ENCODE measurements at regions not wholly inside any gene's neighbourhood (a gene's known extent, or its start where the extent isn't known, plus 50 kb on each side); places are given as distances from the start of the nearest gene placed in this dataset.
"Not testable (repeated sequence)": the region's sequence is repeated elsewhere in the genome, so short reads cannot be mapped to it uniquely, and the experiment has no call there.

DNA sequence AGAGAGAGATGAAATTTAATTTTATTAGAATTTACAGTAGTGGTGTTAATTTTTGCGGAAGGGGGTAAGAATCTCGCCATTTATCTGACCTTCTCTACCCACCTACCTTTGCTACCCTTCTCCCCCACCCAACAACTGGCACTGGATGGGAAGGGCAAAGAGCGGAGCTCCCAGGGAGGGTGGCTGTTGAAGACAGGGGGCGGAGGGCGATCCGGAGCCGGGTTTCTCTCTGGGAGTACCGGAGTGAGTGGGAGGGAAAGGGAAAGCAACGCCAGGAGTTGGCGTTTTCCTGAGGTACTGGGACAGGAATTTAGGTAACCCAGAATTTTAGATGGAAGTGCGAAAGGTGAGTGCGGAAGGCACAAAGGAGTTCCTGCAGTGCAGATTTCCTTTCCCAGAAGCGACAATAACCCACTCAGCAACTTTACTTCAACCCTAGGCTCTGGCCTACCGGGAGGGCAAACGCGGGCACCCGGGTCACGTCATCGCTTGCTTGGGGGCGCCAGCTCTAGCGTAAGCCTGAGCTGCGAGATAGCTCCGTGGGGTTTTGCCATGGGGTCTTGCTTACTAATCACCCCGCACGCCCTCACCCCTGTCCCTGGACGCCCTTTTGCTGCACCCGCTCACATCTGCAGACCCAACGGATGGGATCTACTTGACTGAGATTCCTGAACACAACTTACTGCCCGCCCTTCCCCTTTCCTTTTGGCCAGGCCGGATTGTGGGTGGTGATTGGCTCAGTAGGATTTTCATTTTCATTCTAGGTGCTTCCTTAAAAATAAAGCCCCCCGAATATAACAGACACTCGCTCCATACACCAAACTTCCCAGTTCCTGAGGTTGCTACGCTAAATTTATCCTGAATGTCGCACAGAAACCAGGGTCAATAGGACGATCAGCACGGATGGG is 413.0 kb upstream of the ESRRG start:
- H3K27ac Mint-ChIP-seq: no peak overlapping the region
- DNase-seq: no peak
- H3K9me3 Mint-ChIP-seq: peaks cover 8% of the 10 kb centered on the region
- POLR2A ChIA-PET: no interaction called here
- peaks cover 5% of the 10 kb centered on the region for H3K4me1 Mint-ChIP-seq
- H3K4me3 Mint-ChIP-seq: no peak overlapping the region
- peaks cover 11% of the 10 kb centered on the region for H3K36me3 Mint-ChIP-seq (ENCODE audit: low read depth)
- peaks cover 70% of the 10 kb centered on the region for H3K27me3 Mint-ChIP-seq
- CTCF ChIA-PET: no interaction called here

DNA sequence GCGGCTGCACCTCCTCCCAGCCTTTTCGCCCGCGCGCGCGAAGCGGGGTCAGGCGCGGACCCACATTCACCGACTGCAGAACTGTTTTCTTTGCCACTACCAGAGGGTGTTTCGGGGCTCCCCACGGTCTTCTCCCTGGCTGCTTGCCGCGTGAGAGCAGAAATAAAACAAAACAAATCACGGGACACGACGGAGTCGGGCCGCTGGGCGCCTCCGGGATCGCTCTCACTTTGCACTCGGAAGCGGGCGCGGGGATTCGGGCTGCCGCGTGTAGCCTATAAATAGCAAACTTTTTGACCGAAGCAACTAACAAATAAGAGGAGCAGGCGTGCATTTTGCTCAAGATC is 412.3 kb upstream of the ESRRG start:
- DNase-seq: no peak
- peaks cover 11% of the 10 kb centered on the region for H3K36me3 Mint-ChIP-seq (ENCODE audit: low read depth)
- H3K27me3 Mint-ChIP-seq: peaks cover 63% of the 10 kb centered on the region
- H3K9me3 Mint-ChIP-seq: peaks cover 8% of the 10 kb centered on the region
- H3K4me1 Mint-ChIP-seq: peaks cover 5% of the 10 kb centered on the region
- ChIA-PET POLR2A (no interaction called here), CTCF (no interaction called here)
- no peak overlapping the region for H3K27ac Mint-ChIP-seq
- H3K4me3 Mint-ChIP-seq: peak overlapping the region; percentile 24

DNA sequence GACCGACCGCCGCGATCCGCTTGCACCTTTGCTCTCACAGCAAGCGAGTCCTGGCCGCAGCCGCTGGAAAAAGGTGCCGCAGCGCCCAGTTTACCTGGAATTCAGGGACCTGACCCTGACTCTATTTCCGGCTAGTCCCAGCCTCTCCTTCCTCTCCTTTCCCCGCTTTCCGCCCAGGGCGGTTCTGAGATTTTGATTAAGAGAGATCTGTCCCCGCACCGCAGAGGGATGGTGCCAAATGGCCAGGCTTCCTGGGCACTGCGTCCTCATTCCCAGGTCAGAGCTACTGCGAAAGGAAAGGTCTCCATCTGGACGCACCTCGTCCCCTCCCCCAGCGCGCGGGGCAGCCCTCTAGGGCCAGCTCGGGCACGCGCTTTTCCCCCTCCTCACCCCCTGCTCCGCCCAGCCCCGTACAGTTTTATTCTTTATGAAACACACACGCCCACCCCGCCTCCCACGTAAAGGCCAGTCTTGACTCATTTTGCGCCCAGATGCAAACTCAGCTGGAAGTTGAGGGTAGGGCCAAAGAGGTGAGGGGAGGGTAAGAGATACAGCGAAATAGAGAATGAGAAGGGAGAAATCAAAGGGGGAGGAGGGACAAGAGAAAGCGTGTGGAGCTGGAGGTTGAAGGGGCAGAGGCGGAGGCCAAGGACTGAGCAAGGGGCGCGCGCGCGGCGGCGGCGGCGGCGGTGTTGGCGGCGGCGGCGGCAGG is 411.8 kb upstream of the ESRRG start:
- no peak for DNase-seq
- H3K36me3 Mint-ChIP-seq (ENCODE audit: low read depth): peaks cover 11% of the 10 kb centered on the region
- no peak overlapping the region for H3K27ac Mint-ChIP-seq
- H3K4me1 Mint-ChIP-seq: peaks cover 5% of the 10 kb centered on the region
- H3K27me3 Mint-ChIP-seq: peaks cover 59% of the 10 kb centered on the region
- POLR2A ChIA-PET: no interaction called here
- CTCF ChIA-PET: no interaction called here
- H3K9me3 Mint-ChIP-seq: peaks cover 8% of the 10 kb centered on the region
- H3K4me3 Mint-ChIP-seq: no peak overlapping the region

DNA sequence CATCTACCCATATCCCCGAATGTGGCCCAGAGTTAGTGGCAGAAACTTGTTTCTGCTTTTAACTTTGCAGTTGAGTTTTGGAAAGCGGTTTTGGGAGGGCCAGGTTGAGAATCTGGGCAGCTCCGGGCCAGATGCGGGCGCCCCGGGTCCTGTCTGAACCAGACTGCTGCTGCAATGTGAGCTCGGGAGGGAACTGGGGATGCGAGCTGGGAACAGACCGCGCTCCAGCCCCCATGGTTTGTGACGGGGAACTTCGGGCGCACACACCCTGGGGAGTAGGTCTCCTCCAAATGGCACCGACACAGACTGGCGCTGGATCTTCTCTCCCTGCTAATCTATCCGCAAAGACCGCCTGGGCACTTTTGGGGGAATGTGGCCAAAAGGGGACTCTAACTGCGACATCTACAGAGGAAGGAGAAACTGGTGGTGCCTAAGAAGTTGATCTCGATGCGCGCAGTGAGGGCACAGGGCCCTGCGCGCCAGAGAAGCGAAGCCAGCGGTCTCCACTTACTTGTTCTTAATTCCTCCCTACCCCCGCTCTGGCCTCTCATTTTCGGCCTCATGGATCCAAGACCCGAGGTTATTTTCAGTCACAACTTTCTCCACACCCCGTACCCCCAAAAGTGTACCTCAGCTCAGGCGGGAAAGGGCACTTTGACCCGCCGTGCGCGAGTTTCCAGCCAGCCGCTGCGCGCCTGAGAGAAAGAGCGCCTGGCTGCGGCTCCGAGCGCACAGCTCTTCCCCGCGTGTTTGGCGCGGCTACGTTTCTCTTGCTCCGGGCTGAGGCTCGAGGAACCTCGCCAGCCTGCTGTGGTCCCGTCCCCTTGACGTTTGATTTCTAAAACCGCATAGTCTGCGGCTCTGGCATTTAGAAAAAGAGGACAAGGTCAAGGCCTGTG is 411.0 kb upstream of the ESRRG start:
- DNase-seq: no peak
- H3K4me3 Mint-ChIP-seq: no peak overlapping the region
- peaks cover 5% of the 10 kb centered on the region for H3K4me1 Mint-ChIP-seq
- ChIA-PET POLR2A (no interaction called here), CTCF (no interaction called here)
- peaks cover 8% of the 10 kb centered on the region for H3K9me3 Mint-ChIP-seq
- H3K27ac Mint-ChIP-seq: no peak overlapping the region
- H3K36me3 Mint-ChIP-seq (ENCODE audit: low read depth): peaks cover 10% of the 10 kb centered on the region
- peaks cover 56% of the 10 kb centered on the region for H3K27me3 Mint-ChIP-seq

DNA sequence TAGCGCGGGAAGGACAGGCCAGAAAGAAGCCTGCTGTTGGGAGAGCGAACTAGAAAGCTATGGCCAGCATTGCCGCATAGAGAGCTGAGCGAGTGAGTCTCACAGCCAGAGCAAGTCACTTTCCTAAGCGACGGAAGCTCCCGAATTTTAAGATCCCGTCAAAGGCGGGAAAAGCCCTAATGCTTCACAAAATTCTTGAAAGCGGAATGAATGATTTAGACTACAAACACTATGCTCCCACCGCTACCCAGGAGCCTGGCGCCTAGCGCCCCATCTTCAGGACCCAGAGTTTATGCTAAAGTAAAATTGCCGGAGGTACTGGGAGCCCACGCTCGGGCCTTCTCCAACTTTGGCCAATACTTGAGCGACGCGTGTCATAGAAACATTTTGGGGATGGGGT is 409.9 kb upstream of the ESRRG start:
- Mint-ChIP-seq H3K27ac (no peak overlapping the region), H3K36me3 (ENCODE audit: low read depth) (no peaks in the 10 kb centered on the region), H3K4me1 (peaks cover 3% of the 10 kb centered on the region), H3K27me3 (peaks cover 45% of the 10 kb centered on the region), H3K4me3 (no peak overlapping the region), H3K9me3 (no peaks in the 10 kb centered on the region)
- DNase-seq: no peak
- CTCF ChIA-PET: no interaction called here
- POLR2A ChIA-PET: no interaction called here

DNA sequence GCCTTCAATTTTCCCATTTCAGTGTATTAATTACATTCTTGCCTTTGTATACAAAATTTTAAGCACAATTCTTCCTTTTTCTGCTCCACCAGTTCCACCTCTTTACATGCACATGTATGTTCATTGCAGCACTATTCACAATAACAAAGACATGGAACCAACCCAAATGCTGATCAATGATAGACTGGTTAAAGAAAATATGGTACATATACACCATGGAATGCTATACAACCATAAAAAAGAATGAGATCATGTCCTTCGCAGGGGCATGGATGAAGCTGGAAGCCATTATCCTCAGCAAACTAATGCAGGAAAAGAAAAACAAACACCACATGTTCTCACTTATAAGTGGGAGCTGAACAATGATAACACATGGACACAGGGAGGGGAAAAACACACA is 400.1 kb upstream of the ESRRG start:
- H3K4me3 Mint-ChIP-seq; DNase-seq; H3K27me3 Mint-ChIP-seq; H3K27ac Mint-ChIP-seq; H3K36me3 Mint-ChIP-seq (ENCODE audit: low read depth); CTCF ChIA-PET; H3K9me3 Mint-ChIP-seq; H3K4me1 Mint-ChIP-seq; POLR2A ChIA-PET: not testable (repeated sequence)

DNA sequence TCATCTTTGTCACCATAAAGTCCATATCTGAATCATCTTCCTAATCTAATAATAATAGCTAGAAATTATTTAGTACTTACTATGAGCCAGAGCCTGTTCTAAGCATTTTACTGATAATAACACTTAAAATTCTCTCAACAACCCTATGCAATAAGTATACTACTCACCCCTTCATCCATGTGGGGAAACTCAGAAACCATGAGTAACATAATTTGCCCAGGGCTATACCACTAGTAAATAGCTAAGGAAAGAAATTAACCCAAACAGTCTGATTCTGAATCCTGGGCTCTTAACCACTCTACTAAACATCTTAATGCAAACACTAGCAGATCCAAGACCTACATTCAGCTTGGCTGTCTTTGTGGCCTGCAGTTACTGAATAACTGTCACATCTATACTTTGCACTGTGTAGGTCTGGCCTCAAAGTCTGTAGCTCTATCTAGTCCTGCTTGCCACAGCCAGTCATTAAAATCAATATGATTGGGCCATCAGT is 394.8 kb upstream of the ESRRG start:
- no peak for DNase-seq
- H3K4me1 Mint-ChIP-seq: no peaks in the 10 kb centered on the region
- POLR2A ChIA-PET: no interaction called here
- H3K4me3 Mint-ChIP-seq: no peak overlapping the region
- H3K36me3 Mint-ChIP-seq (ENCODE audit: low read depth): no peaks in the 10 kb centered on the region
- no peaks in the 10 kb centered on the region for H3K9me3 Mint-ChIP-seq
- no peak overlapping the region for H3K27ac Mint-ChIP-seq
- H3K27me3 Mint-ChIP-seq: no peaks in the 10 kb centered on the region
- CTCF ChIA-PET: no interaction called here

DNA sequence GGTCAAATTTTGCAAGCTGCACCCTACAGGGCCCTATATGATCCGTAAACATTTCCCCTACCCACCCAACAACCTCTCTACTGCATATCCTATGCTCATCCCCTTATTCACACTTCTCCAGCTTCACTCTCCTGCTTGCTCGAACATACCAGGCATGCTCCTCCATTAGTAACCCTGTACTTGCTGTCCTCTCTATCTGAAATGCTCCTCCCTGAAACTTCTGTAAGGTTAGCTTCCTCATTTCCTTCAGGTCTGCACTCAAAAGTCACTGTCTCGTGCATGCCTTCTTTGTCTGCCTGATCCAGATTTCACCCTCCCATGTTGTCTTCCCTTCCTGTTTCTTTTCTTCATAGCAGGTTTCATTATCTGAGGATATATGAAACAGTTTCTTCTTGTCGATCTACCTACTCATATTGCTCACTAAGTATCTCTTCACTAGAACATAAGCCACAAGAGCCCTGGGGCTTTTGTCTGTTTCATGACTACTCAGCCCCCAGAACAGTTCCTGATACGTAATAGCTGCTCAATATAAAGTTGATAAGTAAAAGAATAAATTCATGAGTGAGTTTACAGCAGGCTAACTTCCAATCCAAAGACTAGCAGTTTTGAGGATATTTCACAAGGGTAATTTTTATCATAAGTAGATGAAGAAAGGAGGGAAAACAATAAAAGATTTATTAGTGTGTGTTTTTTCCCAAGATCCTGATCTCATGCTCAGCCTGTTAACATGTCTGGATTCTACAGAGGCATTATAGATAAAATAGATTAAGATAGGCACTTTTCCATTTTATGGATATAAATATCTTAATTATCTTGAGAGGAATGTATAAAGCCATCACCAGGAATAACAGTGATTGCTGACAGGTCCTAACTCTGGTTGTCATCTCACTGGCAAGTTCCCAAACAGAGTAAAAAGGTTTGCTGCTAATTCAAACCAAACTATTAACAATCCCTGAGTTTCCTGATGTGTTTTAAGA is 392.5 kb upstream of the ESRRG start:
- no peaks in the 10 kb centered on the region for H3K27me3 Mint-ChIP-seq
- no peak for DNase-seq
- H3K4me3 Mint-ChIP-seq: no peak overlapping the region
- CTCF ChIA-PET: no interaction called here
- H3K4me1 Mint-ChIP-seq: no peaks in the 10 kb centered on the region
- H3K36me3 Mint-ChIP-seq (ENCODE audit: low read depth): no peaks in the 10 kb centered on the region
- no peak overlapping the region for H3K27ac Mint-ChIP-seq
- POLR2A ChIA-PET: no interaction called here
- H3K9me3 Mint-ChIP-seq: no peaks in the 10 kb centered on the region

DNA sequence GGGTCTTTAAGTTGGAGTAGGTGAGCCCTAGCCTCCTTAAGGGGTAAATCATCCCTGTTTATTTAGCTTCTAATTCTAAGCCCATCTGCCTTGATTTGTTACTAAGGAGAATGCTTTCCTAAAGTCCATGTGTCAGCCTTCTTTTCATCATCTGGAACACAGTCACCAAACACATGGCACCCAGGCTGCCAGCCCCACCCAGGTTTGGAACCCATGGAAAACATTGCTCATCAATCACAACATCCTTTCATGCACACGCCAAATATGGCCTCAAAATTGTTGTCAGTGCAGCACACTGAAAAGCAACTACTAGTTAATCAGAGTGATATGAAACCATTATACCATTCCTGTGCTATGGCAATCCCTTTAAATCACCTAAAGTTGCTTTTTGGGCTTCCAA is 386.7 kb upstream of the ESRRG start:
- H3K9me3 Mint-ChIP-seq: no peaks in the 10 kb centered on the region
- no peak overlapping the region for H3K4me3 Mint-ChIP-seq
- CTCF ChIA-PET: no interaction called here
- no peaks in the 10 kb centered on the region for H3K27me3 Mint-ChIP-seq
- DNase-seq: no peak
- no peaks in the 10 kb centered on the region for H3K4me1 Mint-ChIP-seq
- H3K36me3 Mint-ChIP-seq (ENCODE audit: low read depth): no peaks in the 10 kb centered on the region
- POLR2A ChIA-PET: no interaction called here
- H3K27ac Mint-ChIP-seq: no peak overlapping the region

DNA sequence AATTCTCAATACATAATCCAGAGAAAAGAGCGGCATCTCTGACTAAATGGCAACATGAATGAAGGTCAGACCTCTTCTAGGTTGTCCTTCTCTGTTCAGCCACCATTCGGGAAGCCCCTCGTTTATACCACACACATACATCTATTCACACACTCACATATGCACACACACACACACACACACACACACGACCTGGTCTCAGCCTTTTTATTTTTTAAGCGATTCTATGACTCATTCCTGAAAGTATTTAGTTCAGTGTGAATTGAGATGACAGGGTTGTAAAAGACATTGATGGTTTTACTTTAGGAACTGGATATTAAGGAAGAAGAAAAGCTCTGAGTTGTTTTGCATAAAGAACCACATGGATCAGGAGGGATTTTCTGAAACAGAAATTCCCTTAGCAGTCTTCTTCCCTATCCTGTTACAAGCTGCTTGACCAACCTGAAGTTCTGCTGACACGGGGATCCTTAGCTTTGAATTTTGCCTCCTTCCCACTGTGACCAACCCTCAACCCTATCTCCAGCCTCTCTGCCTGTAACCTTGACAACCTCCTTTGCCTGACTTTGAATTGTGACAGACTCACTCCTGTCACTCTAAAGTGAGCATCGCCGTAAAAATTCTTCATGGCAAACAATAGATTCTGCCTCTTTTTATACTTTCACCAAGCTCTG is 383.1 kb upstream of the ESRRG start:
- no peak overlapping the region for H3K4me3 Mint-ChIP-seq
- H3K36me3 Mint-ChIP-seq (ENCODE audit: low read depth): no peaks in the 10 kb centered on the region
- no peak overlapping the region for H3K27ac Mint-ChIP-seq
- no peaks in the 10 kb centered on the region for H3K4me1 Mint-ChIP-seq
- no peaks in the 10 kb centered on the region for H3K27me3 Mint-ChIP-seq
- POLR2A ChIA-PET: no interaction called here
- no peaks in the 10 kb centered on the region for H3K9me3 Mint-ChIP-seq
- no peak for DNase-seq
- CTCF ChIA-PET: no interaction called here

GRCh38 chr1:217105437-217105836 is 382.2 kb upstream of the ESRRG start:
- POLR2A ChIA-PET: no interaction called here
- CTCF ChIA-PET: no interaction called here
- H3K4me1 Mint-ChIP-seq: no peaks in the 10 kb centered on the region

GRCh38 chr1:217097819-217098218 is 374.6 kb upstream of the ESRRG start:
- no peaks in the 10 kb centered on the region for H3K36me3 Mint-ChIP-seq (ENCODE audit: low read depth)
- no peak overlapping the region for H3K27ac Mint-ChIP-seq
- H3K4me1 Mint-ChIP-seq: no peaks in the 10 kb centered on the region
- no peak overlapping the region for H3K4me3 Mint-ChIP-seq
- no peaks in the 10 kb centered on the region for H3K9me3 Mint-ChIP-seq
- CTCF ChIA-PET: no interaction called here
- H3K27me3 Mint-ChIP-seq: no peaks in the 10 kb centered on the region
- no peak for DNase-seq
- POLR2A ChIA-PET: no interaction called here

More at GRCh38 chr1:217105437-217105836, 382.2 kb upstream of the ESRRG start:
- Mint-ChIP-seq H3K36me3 (ENCODE audit: low read depth) (no peaks in the 10 kb centered on the region), H3K9me3 (no peaks in the 10 kb centered on the region), H3K4me3 (no peak overlapping the region), H3K27me3 (no peaks in the 10 kb centered on the region), H3K27ac (no peak overlapping the region)
- no peak for DNase-seq
